CD4-positive, alpha-beta T cell (primary cell): ENCODE measurements at regions not wholly inside any gene's neighbourhood (a gene's known extent, or its start where the extent isn't known, plus 50 kb on each side); places are given as distances from the start of the nearest gene placed in this dataset.

ENCODE experiments used
- ATAC-seq: fragments of 200-7000 bp; cut with Tn5 transposase; one replicate; pipeline ENCODE4 v1.10.0; 2022; ENCODE audit warnings: mild to moderate bottlenecking; ENCODE audit not compliant: poor library complexity
- CTCF ChIA-PET: fragments of 350-600 bp; sonication (Branson Sonifier 250); formaldehyde crosslinking; loops from one replicate; lab custom pipeline; 2021; ENCODE audit warnings: antibody characterized with exemption, inconsistent platforms; lab: Charles Lee
- POLR2A ChIA-PET: fragments of 350-600 bp; sonication (Branson Sonifier 250); formaldehyde crosslinking; loops from one replicate; lab custom pipeline; 2021; ENCODE audit warnings: antibody characterized with exemption, inconsistent platforms; lab: Charles Lee
- DNase-seq, 14 experiments: peaks; one replicate each; pipeline ENCODE4 v3.0.0-alpha.2; 2013 to 2020; ENCODE audit warnings: mixed read lengths in 2 of 14
- H3K27ac ChIP-seq, 2 donors: one replicate each; pipeline versions ENCODE4 v1.5.1 to v1.7.0; 2013; ENCODE audit warnings: low read length in 2 of 2, low read depth in 1 of 2, mild to moderate bottlenecking in 1 of 2
- H3K27me3 ChIP-seq, 2 experiments: 1 replicate in 1 of 2; 2 replicates in 1 of 2; pipeline versions ENCODE4 v1.6.1 to v1.7.0; 2013; ENCODE audit warnings: low read length in 2 of 2, control low read depth in 1 of 2, mild to moderate bottlenecking in 1 of 2, moderate library complexity in 1 of 2; ENCODE audit not compliant: insufficient read depth in 2 of 2, control insufficient read depth in 1 of 2
- H3K36me3 ChIP-seq: one replicate; pipeline ENCODE4 v1.6.1; 2013; ENCODE audit warnings: low read length, control low read depth; ENCODE audit not compliant: insufficient read depth
- H3K4me1 ChIP-seq: one replicate; pipeline ENCODE4 v1.6.1; 2013; ENCODE audit warnings: low read length, control low read depth; ENCODE audit not compliant: insufficient read depth
- H3K4me3 ChIP-seq: one replicate; pipeline ENCODE4 v1.5.1; 2013; ENCODE audit warnings: mild to moderate bottlenecking, low read length, moderate library complexity
- H3K9me3 ChIP-seq, 2 experiments: 1 replicate in 1 of 2; 2 replicates in 1 of 2; pipeline versions ENCODE4 v1.6.1 to v1.7.0; 2013; ENCODE audit warnings: low read length in 2 of 2, mild to moderate bottlenecking in 2 of 2, control low read depth in 1 of 2, moderate library complexity in 1 of 2; ENCODE audit not compliant: control insufficient read depth in 1 of 2, insufficient read depth in 1 of 2
- H3K27ac Mint-ChIP-seq: one replicate; pipeline ENCODE4 v1.8.0; 2020; ENCODE audit warnings: mixed read lengths
- H3K27me3 Mint-ChIP-seq: one replicate; pipeline ENCODE4 v1.8.0; 2021; ENCODE audit warnings: mixed read lengths
- H3K36me3 Mint-ChIP-seq: one replicate; pipeline ENCODE4 v1.8.0; 2021; ENCODE audit warnings: low read depth, mixed read lengths
- H3K4me1 Mint-ChIP-seq: one replicate; pipeline ENCODE4 v1.8.0; 2021; ENCODE audit warnings: low read depth, mixed read lengths
- H3K4me3 Mint-ChIP-seq: one replicate; pipeline ENCODE4 v1.8.0; 2020; ENCODE audit warnings: mild to moderate bottlenecking, mixed read lengths
- H3K9me3 Mint-ChIP-seq: one replicate; pipeline ENCODE4 v1.8.0; 2020; ENCODE audit warnings: mixed read lengths
- intact Hi-C, 2 experiments: fragments of 100-400 bp; cut with DNase I in 1 of 2; cut with micrococcal nuclease in 1 of 2; formaldehyde crosslinking; loops; one replicate each; pipeline versions ENCODE4 v1.15.1 to v1.9.0; 2023 to 2025; cut with DNase I, micrococcal nuclease
- TF ChIP-seq, protein P1 (sequence below): fragments of 200-600 bp; IDR thresholded peaks from one replicate; pipeline ENCODE4 v1.8.0; 2022; ENCODE audit warnings: antibody characterized with exemption, mild to moderate bottlenecking

DNA sequence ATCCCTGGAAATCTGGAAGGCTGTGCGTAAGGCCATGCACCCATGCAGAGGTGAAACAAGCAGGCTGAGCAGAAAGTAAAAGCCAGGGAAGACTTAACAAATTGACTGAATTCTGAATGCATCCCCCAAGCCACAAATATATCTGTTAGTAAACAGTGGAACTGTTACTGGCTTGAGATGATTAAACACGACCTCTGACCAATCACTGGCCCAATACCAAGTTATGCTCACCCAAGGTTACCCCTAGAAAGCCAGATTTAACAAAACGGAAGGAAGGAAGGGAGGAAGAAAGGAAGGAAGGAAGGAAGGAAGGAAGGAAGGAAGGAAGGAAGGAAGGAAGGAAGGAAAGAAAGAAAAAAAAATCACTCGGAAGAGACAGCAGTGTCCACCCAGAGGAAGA is 215.8 kb upstream of the CCNG1 start:
- H3K4me1 Mint-ChIP-seq = no peaks in the 10 kb centered on the region
- no peaks in the 10 kb centered on the region for H3K27me3 Mint-ChIP-seq
- H3K27ac Mint-ChIP-seq = no peak overlapping the region
- intact Hi-C loops = no loop called here
- Histone ChIP-seq H3K27ac (no peak overlapping the region), H3K4me1 (no peaks in the 10 kb centered on the region), H3K36me3 (no peaks in the 10 kb centered on the region), H3K27me3 (no peaks in the 10 kb centered on the region), H3K4me3 (no peak overlapping the region), H3K9me3 (peaks cover 0 to 6% of the 10 kb centered on the region in 2 experiments)
- ATAC-seq (no peak), DNase-seq (no peak)
- no peak overlapping the region for H3K4me3 Mint-ChIP-seq
- no peaks in the 10 kb centered on the region for H3K36me3 Mint-ChIP-seq
- POLR2A ChIA-PET = no interaction called here
- TF ChIP-seq, protein P1, sequence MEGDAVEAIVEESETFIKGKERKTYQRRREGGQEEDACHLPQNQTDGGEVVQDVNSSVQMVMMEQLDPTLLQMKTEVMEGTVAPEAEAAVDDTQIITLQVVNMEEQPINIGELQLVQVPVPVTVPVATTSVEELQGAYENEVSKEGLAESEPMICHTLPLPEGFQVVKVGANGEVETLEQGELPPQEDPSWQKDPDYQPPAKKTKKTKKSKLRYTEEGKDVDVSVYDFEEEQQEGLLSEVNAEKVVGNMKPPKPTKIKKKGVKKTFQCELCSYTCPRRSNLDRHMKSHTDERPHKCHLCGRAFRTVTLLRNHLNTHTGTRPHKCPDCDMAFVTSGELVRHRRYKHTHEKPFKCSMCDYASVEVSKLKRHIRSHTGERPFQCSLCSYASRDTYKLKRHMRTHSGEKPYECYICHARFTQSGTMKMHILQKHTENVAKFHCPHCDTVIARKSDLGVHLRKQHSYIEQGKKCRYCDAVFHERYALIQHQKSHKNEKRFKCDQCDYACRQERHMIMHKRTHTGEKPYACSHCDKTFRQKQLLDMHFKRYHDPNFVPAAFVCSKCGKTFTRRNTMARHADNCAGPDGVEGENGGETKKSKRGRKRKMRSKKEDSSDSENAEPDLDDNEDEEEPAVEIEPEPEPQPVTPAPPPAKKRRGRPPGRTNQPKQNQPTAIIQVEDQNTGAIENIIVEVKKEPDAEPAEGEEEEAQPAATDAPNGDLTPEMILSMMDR = no peak
- H3K9me3 Mint-ChIP-seq = peaks cover 4% of the 10 kb centered on the region
- CTCF ChIA-PET = no interaction called here

GRCh38 chr5:163222982-163223381 is 214.4 kb upstream of the CCNG1 start:
- no peaks in the 10 kb centered on the region for H3K36me3 Mint-ChIP-seq
- intact Hi-C loops = no loop called here
- H3K27ac ChIP-seq = no peak overlapping the region
- ATAC-seq (no peak), DNase-seq (no peak)
- TF ChIP-seq, protein P1 = no peak
- H3K27me3 Mint-ChIP-seq = no peaks in the 10 kb centered on the region
- H3K4me3 Mint-ChIP-seq = no peak overlapping the region
- peaks cover 4% of the 10 kb centered on the region for H3K9me3 Mint-ChIP-seq
- ChIA-PET POLR2A (no interaction called here), CTCF (interaction anchor here (0.6 kb wide), 1 partner anchor 16 kb away, joined by 3 read pairs; no protein-coding TSS in a partner anchor)
- no peaks in the 10 kb centered on the region for H3K4me1 Mint-ChIP-seq
- no peaks in the 10 kb centered on the region for H3K27me3 ChIP-seq
- no peak overlapping the region for H3K4me3 ChIP-seq
- H3K27ac Mint-ChIP-seq = no peak overlapping the region
- peaks cover 0 to 8% of the 10 kb centered on the region in 2 experiments for H3K9me3 ChIP-seq
- no peaks in the 10 kb centered on the region for H3K4me1 ChIP-seq
- H3K36me3 ChIP-seq = no peaks in the 10 kb centered on the region

- ChIA-PET CTCF (no interaction called here), POLR2A (no interaction called here)
- no peak for ATAC-seq
- Mint-ChIP-seq H3K27ac (no peak overlapping the region), H3K36me3 (no peaks in the 10 kb centered on the region), H3K9me3 (peaks cover 7% of the 10 kb centered on the region), H3K27me3 (no peaks in the 10 kb centered on the region), H3K4me3 (no peak overlapping the region), H3K4me1 (no peaks in the 10 kb centered on the region)
- Histone ChIP-seq H3K4me1 (no peaks in the 10 kb centered on the region), H3K27ac (no peak overlapping the region), H3K36me3 (no peaks in the 10 kb centered on the region), H3K4me3 (no peak overlapping the region), H3K9me3 (no peaks in the 10 kb centered on the region), H3K27me3 (no peaks in the 10 kb centered on the region)
- intact Hi-C loops = no loop called here
- DNase-seq = no peak
- TF ChIP-seq, protein P1 = no peak
Measured at GRCh38 chr5:163244445-163244987, 192.9 kb upstream of the CCNG1 start.
